ENCODE measurements at regions not wholly inside any gene's neighbourhood (a gene's known extent, or its start where the extent isn't known, plus 50 kb on each side); places are given as distances from the start of the nearest gene placed in this dataset.

DNA sequence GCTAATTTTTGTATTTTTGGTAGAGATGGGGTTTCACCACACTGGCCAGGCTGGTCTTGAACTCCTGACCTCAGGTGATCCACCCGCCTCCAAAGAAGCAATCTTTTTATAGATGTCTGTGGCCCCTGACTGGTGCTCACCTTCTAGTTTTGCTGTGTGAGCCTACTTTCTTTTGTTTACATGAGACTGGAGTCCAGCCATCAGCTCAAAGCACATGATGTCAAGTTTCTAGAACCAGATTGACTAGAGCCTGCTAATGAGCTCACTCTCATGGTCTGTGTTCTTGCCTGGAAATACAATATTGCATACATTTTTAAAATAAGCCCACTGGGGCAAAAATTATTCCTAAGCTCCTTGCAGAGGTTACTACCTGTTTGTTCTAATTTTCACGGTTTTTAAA, 102.9 kb upstream of the PIK3R1 start:
- no peak for TF ChIP-seq EZH2 (IDR thresholded peaks at IDR 0.05; ENCODE audit: borderline replicate concordance)
- TF ChIP-seq, protein P1, sequence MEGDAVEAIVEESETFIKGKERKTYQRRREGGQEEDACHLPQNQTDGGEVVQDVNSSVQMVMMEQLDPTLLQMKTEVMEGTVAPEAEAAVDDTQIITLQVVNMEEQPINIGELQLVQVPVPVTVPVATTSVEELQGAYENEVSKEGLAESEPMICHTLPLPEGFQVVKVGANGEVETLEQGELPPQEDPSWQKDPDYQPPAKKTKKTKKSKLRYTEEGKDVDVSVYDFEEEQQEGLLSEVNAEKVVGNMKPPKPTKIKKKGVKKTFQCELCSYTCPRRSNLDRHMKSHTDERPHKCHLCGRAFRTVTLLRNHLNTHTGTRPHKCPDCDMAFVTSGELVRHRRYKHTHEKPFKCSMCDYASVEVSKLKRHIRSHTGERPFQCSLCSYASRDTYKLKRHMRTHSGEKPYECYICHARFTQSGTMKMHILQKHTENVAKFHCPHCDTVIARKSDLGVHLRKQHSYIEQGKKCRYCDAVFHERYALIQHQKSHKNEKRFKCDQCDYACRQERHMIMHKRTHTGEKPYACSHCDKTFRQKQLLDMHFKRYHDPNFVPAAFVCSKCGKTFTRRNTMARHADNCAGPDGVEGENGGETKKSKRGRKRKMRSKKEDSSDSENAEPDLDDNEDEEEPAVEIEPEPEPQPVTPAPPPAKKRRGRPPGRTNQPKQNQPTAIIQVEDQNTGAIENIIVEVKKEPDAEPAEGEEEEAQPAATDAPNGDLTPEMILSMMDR (IDR thresholded peaks at IDR 0.05; ENCODE audit: poor library complexity) = no peak

Data from hepatocyte (in vitro differentiated cells).